ENCODE measurements at regions not wholly inside any gene's neighbourhood (a gene's known extent, or its start where the extent isn't known, plus 50 kb on each side); places are given as distances from the start of the nearest gene placed in this dataset.

DNA sequence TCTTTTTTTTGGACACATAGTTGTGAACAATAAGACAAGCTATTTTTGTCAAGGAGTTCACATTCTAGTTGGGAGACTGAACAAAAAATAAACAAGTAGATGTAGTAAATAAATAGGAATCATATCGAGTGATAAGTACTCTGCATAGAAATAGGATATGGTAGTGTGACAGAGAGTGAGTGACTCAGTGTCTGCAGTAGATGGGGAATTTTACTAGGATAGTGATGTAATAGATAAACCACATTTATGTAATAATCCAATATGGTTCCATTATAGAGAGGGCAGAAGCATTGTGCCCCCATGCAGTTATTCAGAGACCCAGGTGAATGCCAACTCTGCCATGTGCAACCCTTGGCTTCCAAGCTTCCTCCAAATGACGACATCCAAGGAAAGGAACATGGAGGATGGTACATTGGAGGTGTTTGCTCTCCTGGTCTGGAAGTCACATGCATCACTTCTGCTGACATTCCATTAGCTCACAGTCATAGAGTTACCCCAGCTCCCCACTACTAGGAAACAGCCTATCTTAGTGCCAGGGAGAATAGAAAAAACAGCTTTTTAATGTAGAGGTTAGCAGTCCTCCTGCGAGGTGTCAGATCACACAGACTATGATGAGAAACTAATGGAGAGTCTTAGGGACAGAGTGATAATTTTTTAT, 595.4 kb downstream of the NYAP2 start:
- WGBS (ENCODE audit: missing lambda C conversion rate) = 58% methylated on average over 3 of the region's 3 CpGs
- H3K4me1 ChIP-seq = peaks cover 17% of the 10 kb centered on the region; the same call in 2 of the 3 replicates
- peak in 1 of 2 experiments; percentile 19 for DNase-seq (ENCODE audit: low read depth in 1 of 2, low spot score in 1 of 2)
- ATAC-seq = peak; percentile 61 to 68
- no peak for FAIRE-seq
- ChIA-PET POLR2A (no interaction called here), CTCF (interaction anchor here (1.3 kb wide), 1 partner anchor 806 kb away, joined by 4 read pairs; no protein-coding TSS in a partner anchor)
- H3K4me3 ChIP-seq = no peak overlapping the region
- no peaks in the 10 kb centered on the region for H3K9me3 ChIP-seq
- 0 out of 2 replicates have a peak, but pooled peaks have one; percentile 6 for TF ChIP-seq FOSL2 (IDR thresholded peaks at IDR 0.05)
- no peak; the same call in 1 of the 2 replicates for TF ChIP-seq FOSL2 (CRISPR knock-in tag; IDR thresholded peaks at IDR 0.05)
- TF ChIP-seq EHMT2 (IDR thresholded peaks at IDR 0.05; ENCODE audit: low read depth) = no peak
- no peak for TF ChIP-seq RCOR1 (IDR thresholded peaks at IDR 0.05; ENCODE audit: low read depth, low read length)
- TF ChIP-seq, protein P1, sequence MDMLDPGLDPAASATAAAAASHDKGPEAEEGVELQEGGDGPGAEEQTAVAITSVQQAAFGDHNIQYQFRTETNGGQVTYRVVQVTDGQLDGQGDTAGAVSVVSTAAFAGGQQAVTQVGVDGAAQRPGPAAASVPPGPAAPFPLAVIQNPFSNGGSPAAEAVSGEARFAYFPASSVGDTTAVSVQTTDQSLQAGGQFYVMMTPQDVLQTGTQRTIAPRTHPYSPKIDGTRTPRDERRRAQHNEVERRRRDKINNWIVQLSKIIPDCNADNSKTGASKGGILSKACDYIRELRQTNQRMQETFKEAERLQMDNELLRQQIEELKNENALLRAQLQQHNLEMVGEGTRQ (IDR thresholded peaks at IDR 0.05) = no peak
- TF ChIP-seq FOSB (CRISPR knock-in tag; IDR thresholded peaks at IDR 0.05) = no peak
- H3K27ac ChIP-seq = no peak overlapping the region
- H3K4me2 ChIP-seq = no peak overlapping the region

DNA sequence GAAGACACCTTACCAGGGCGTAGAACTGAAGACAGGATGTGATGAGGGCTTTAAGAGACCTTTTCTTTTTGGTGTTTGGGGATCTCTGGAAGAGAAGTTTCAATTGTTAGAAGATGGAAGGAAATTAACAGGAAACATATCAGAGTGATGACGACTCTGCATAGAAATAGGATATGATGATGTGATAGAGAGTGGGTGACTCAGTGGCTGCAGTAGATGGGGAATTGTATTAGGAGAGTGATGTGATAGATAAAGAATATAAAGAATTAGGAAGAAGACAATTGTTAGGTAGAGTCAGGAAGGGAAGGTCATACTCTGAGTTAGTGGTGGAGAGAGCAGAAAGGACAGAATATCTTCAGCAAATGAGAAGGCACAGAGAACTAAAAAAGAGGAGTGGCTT, 593.9 kb downstream of the NYAP2 start:
- FAIRE-seq = no peak
- CTCF ChIA-PET = interaction anchor here (0.6 kb wide), 2 partner anchors 13 to 213 kb away, joined by 3 read pairs; no protein-coding TSS in a partner anchor
- H3K9me3 ChIP-seq = no peaks in the 10 kb centered on the region
- H3K4me2 ChIP-seq = no peak overlapping the region
- no peak for ATAC-seq
- no peak overlapping the region for H3K4me3 ChIP-seq
- peaks cover 17% of the 10 kb centered on the region; the same call in 2 of the 3 replicates for H3K4me1 ChIP-seq
- WGBS (ENCODE audit: missing lambda C conversion rate) = 75% methylated on average over 2 of the region's 2 CpGs
- POLR2A ChIA-PET = no interaction called here
- no peak for DNase-seq (ENCODE audit: low read depth in 1 of 2, low spot score in 1 of 2)
- H3K27ac ChIP-seq = no peak overlapping the region
- TF ChIP-seq NFE2L2 (conservative IDR thresholded peaks at IDR 0.05; ENCODE audit: low read length) = no peak
- TF ChIP-seq, protein P2, sequence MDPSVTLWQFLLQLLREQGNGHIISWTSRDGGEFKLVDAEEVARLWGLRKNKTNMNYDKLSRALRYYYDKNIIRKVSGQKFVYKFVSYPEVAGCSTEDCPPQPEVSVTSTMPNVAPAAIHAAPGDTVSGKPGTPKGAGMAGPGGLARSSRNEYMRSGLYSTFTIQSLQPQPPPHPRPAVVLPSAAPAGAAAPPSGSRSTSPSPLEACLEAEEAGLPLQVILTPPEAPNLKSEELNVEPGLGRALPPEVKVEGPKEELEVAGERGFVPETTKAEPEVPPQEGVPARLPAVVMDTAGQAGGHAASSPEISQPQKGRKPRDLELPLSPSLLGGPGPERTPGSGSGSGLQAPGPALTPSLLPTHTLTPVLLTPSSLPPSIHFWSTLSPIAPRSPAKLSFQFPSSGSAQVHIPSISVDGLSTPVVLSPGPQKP (IDR thresholded peaks at IDR 0.05; ENCODE audit: low read depth, low read length) = no peak
- TF ChIP-seq, protein P3, sequence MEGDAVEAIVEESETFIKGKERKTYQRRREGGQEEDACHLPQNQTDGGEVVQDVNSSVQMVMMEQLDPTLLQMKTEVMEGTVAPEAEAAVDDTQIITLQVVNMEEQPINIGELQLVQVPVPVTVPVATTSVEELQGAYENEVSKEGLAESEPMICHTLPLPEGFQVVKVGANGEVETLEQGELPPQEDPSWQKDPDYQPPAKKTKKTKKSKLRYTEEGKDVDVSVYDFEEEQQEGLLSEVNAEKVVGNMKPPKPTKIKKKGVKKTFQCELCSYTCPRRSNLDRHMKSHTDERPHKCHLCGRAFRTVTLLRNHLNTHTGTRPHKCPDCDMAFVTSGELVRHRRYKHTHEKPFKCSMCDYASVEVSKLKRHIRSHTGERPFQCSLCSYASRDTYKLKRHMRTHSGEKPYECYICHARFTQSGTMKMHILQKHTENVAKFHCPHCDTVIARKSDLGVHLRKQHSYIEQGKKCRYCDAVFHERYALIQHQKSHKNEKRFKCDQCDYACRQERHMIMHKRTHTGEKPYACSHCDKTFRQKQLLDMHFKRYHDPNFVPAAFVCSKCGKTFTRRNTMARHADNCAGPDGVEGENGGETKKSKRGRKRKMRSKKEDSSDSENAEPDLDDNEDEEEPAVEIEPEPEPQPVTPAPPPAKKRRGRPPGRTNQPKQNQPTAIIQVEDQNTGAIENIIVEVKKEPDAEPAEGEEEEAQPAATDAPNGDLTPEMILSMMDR (IDR thresholded peaks at IDR 0.05) = no peak
- no peak for TF ChIP-seq TFCP2L1 (CRISPR knock-in tag; IDR thresholded peaks at IDR 0.05)
- no peak for TF ChIP-seq ZSCAN20 (CRISPR knock-in tag; IDR thresholded peaks at IDR 0.05)
- no peak for TF ChIP-seq EHMT2 (IDR thresholded peaks at IDR 0.05; ENCODE audit: low read depth)
- TF ChIP-seq, protein P4, sequence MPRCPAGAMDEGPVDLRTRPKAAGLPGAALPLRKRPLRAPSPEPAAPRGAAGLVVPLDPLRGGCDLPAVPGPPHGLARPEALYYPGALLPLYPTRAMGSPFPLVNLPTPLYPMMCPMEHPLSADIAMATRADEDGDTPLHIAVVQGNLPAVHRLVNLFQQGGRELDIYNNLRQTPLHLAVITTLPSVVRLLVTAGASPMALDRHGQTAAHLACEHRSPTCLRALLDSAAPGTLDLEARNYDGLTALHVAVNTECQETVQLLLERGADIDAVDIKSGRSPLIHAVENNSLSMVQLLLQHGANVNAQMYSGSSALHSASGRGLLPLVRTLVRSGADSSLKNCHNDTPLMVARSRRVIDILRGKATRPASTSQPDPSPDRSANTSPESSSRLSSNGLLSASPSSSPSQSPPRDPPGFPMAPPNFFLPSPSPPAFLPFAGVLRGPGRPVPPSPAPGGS (IDR thresholded peaks at IDR 0.05) = no peak
- TF ChIP-seq ZFP36 (IDR thresholded peaks at IDR 0.05; ENCODE audit: borderline replicate concordance, partially characterized antibody) = no peak
- no peak for TF ChIP-seq FOXS1 (CRISPR knock-in tag; IDR thresholded peaks at IDR 0.05)
- TF ChIP-seq RFX5 (IDR thresholded peaks at IDR 0.05) = no peak
- TF ChIP-seq, protein P5, sequence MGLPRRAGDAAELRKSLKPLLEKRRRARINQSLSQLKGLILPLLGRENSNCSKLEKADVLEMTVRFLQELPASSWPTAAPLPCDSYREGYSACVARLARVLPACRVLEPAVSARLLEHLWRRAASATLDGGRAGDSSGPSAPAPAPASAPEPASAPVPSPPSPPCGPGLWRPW (IDR thresholded peaks at IDR 0.05) = no peak
- TF ChIP-seq RNF2 (IDR thresholded peaks at IDR 0.05; ENCODE audit: borderline replicate concordance, low read depth) = no peak
- TF ChIP-seq HOXA7 (CRISPR knock-in tag; IDR thresholded peaks at IDR 0.05) = no peak
- TF ChIP-seq ESRRA (IDR thresholded peaks at IDR 0.05; ENCODE audit: borderline replicate concordance, low read length) = no peak
- TF ChIP-seq, protein P6, sequence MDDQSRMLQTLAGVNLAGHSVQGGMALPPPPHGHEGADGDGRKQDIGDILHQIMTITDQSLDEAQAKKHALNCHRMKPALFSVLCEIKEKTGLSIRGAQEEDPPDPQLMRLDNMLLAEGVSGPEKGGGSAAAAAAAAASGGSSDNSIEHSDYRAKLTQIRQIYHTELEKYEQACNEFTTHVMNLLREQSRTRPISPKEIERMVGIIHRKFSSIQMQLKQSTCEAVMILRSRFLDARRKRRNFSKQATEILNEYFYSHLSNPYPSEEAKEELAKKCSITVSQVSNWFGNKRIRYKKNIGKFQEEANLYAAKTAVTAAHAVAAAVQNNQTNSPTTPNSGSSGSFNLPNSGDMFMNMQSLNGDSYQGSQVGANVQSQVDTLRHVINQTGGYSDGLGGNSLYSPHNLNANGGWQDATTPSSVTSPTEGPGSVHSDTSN (IDR thresholded peaks at IDR 0.05) = no peak
- no peak for TF ChIP-seq PHF8 (IDR thresholded peaks at IDR 0.05; ENCODE audit: borderline replicate concordance, low read depth)
- no peak for TF ChIP-seq ZNF302 (CRISPR knock-in tag; IDR thresholded peaks at IDR 0.05)
- no peak for TF ChIP-seq NPAS2 (CRISPR knock-in tag; IDR thresholded peaks at IDR 0.05; ENCODE audit: borderline replicate concordance)

All from A549 (cell line).